IMR-90 (cell line): ENCODE measurements at regions not wholly inside any gene's neighbourhood (a gene's known extent, or its start where the extent isn't known, plus 50 kb on each side); places are given as distances from the start of the nearest gene placed in this dataset.

Source experiments
- ATAC-seq: fragments of 200-7000 bp; cut with Tn5 transposase; 2 replicates; pipeline ENCODE4 v1.9.1; 2020; ENCODE audit warnings: low read depth, mild to moderate bottlenecking, moderate library complexity
- BruUV-seq: library from RNA; stranded (reverse); fragments of 400-500 nt; replicated peaks from 2 replicates; lab custom pipeline; 2021; lab: Mats Ljungman, UMichigan
- CTCF ChIA-PET: fragments of 300-600 bp; formaldehyde crosslinking; extraction: SDS; loops from one replicate; lab custom pipeline; 2021; ENCODE audit warnings: antibody characterized with exemption; lab: Yijun Ruan, JAX
- POLR2A ChIA-PET: fragments of 300-600 bp; sonication (Branson Sonifier 250); formaldehyde crosslinking; loops from one replicate; lab custom pipeline; 2022; ENCODE audit warnings: antibody characterized with exemption; ENCODE audit not compliant: unreplicated experiment; lab: Charles Lee
- DNase-seq: peaks from one replicate; pipeline ENCODE4 v3.0.0; 2013
- H2AFZ ChIP-seq: replicated peaks from 2 replicates; pipeline ENCODE3; 2013; ENCODE audit warnings: low read length, mild to moderate bottlenecking; ENCODE audit not compliant: poor library complexity
- H2AK5ac ChIP-seq: 2 replicates; pipeline ENCODE4 v1.6.1; 2013; ENCODE audit warnings: low read depth, low read length, inconsistent platforms
- H2AK9ac ChIP-seq: replicated peaks from 2 replicates; pipeline ENCODE3; 2013; ENCODE audit warnings: mild to moderate bottlenecking, low read depth, low read length, moderate library complexity; ENCODE audit not compliant: poor library complexity
- H2BK120ac ChIP-seq: 2 replicates; pipeline ENCODE4 v1.6.1; 2013; ENCODE audit warnings: low read depth, low read length, inconsistent platforms
- H2BK15ac ChIP-seq: 3 replicates; pipeline ENCODE4 v1.6.1; 2013; ENCODE audit warnings: low read depth, low read length, inconsistent platforms
- H2BK20ac ChIP-seq: 2 replicates; pipeline ENCODE4 v1.6.1; 2013; ENCODE audit warnings: low read depth, mild to moderate bottlenecking, inconsistent platforms, low read length, moderate library complexity
- H2BK5ac ChIP-seq: 2 replicates; pipeline ENCODE4 v1.6.1; 2013; ENCODE audit warnings: mild to moderate bottlenecking, low read depth, low read length, inconsistent platforms; ENCODE audit not compliant: poor library complexity, severe bottlenecking
- H3K14ac ChIP-seq: replicated peaks from 2 replicates; pipeline ENCODE4 v1.6.1; 2013; ENCODE audit warnings: low read depth, low read length, inconsistent platforms
- H3K18ac ChIP-seq: 2 replicates; pipeline ENCODE4 v1.6.1; 2013; ENCODE audit warnings: low read depth, low read length, control low read depth
- H3K23ac ChIP-seq: 2 replicates; pipeline ENCODE4 v1.6.1; 2013; ENCODE audit warnings: low read depth, low read length, inconsistent platforms
- H3K27ac ChIP-seq: 2 replicates; pipeline ENCODE4 v1.5.1; 2013; ENCODE audit warnings: mild to moderate bottlenecking, control low read depth, low read length; ENCODE audit not compliant: insufficient read depth
- H3K27me3 ChIP-seq: 2 replicates; pipeline ENCODE4 v1.6.1; 2013; ENCODE audit warnings: low read length; ENCODE audit not compliant: control insufficient read depth, insufficient read depth
- H3K36me3 ChIP-seq: 2 replicates; pipeline ENCODE4 v1.6.1; 2013; ENCODE audit warnings: low read length, mixed read lengths; ENCODE audit not compliant: control insufficient read depth, insufficient read depth
- H3K4ac ChIP-seq: 2 replicates; pipeline ENCODE4 v1.6.1; 2013; ENCODE audit warnings: low read depth, low read length, inconsistent platforms
- H3K4me1 ChIP-seq: 2 replicates; pipeline ENCODE4 v1.6.1; 2013; ENCODE audit warnings: low read length, mixed read lengths; ENCODE audit not compliant: control insufficient read depth, insufficient read depth
- H3K4me2 ChIP-seq: 2 replicates; pipeline ENCODE4 v1.6.1; 2013; ENCODE audit warnings: low read depth, mild to moderate bottlenecking, control low read depth, low read length, moderate library complexity
- H3K4me3 ChIP-seq: 2 replicates; pipeline ENCODE4 v1.5.1; 2013; ENCODE audit warnings: low read depth, mild to moderate bottlenecking, control low read depth, low read length, moderate library complexity; ENCODE audit not compliant: insufficient read depth
- H3K56ac ChIP-seq: 2 replicates; pipeline ENCODE4 v1.6.1; 2013; ENCODE audit warnings: low read length, inconsistent platforms; ENCODE audit not compliant: insufficient read depth; ENCODE audit errors: extremely low read depth
- H3K79me1 ChIP-seq, 2 experiments: 2 replicates each; pipeline ENCODE4 v1.6.1; 2013; ENCODE audit warnings: low read length in 2 of 2, inconsistent platforms in 1 of 2, low read depth in 1 of 2
- H3K9ac ChIP-seq: 2 replicates; pipeline ENCODE4 v1.6.1; 2013; ENCODE audit warnings: low read depth, low read length, control low read depth
- H3K9me1 ChIP-seq: 2 replicates; pipeline ENCODE4 v1.6.1; 2013; ENCODE audit warnings: low read length, inconsistent platforms; ENCODE audit not compliant: insufficient read depth
- H3K9me3 ChIP-seq: 2 replicates; pipeline ENCODE4 v1.6.1; 2013; ENCODE audit warnings: low read length; ENCODE audit not compliant: control insufficient read depth, insufficient read depth
- H4K20me1 ChIP-seq: 2 replicates; pipeline ENCODE4 v1.6.1; 2013; ENCODE audit warnings: low read length, inconsistent platforms; ENCODE audit not compliant: insufficient read depth
- H4K5ac ChIP-seq: 2 replicates; pipeline ENCODE4 v1.6.1; 2013; ENCODE audit warnings: mild to moderate bottlenecking, low read depth, low read length, control low read depth
- H4K8ac ChIP-seq, 2 experiments: 2 replicates each; pipeline ENCODE4 v1.6.1; 2013; ENCODE audit warnings: low read depth in 2 of 2, low read length in 2 of 2, control low read depth in 1 of 2, inconsistent platforms in 1 of 2
- H4K91ac ChIP-seq: 2 replicates; pipeline ENCODE4 v1.6.1; 2013; ENCODE audit warnings: low read depth, low read length, inconsistent platforms; ENCODE audit not compliant: insufficient read depth
- BHLHE40 ChIP-seq: fragments of 150-350 bp; IDR thresholded peaks from 2 replicates; pipeline ENCODE4 v1.6.1; 2016; ENCODE audit warnings: mild to moderate bottlenecking, low read depth, low read length
- CEBPB ChIP-seq: IDR thresholded peaks from 2 replicates; pipeline ENCODE4 v1.6.1; 2012; ENCODE audit warnings: low read depth, low read length, improper control_type of control experiment
- CHD1 ChIP-seq: IDR thresholded peaks from 2 replicates; pipeline ENCODE4 v1.6.1; 2012; ENCODE audit warnings: low read depth, low read length, improper control_type of control experiment
- CTCF ChIP-seq: conservative IDR thresholded peaks from 2 replicates; pipeline ENCODE4 v1.5.1; 2012; ENCODE audit warnings: mild to moderate bottlenecking, low read depth, low read length, improper control_type of control experiment
- ELK1 ChIP-seq: fragments of 150-350 bp; IDR thresholded peaks from 2 replicates; pipeline ENCODE4 v1.6.1; 2016; ENCODE audit warnings: low read depth, mild to moderate bottlenecking, low read length, moderate library complexity, borderline replicate concordance
- FOS ChIP-seq: fragments of 150-350 bp; IDR thresholded peaks from 2 replicates; pipeline ENCODE4 v1.6.1; 2016; ENCODE audit warnings: low read depth, low read length
- MAFK ChIP-seq: IDR thresholded peaks from 2 replicates; pipeline ENCODE4 v1.6.1; 2012; ENCODE audit warnings: low read depth, low read length, improper control_type of control experiment
- MAZ ChIP-seq: IDR thresholded peaks from 2 replicates; pipeline ENCODE4 v1.6.1; 2012; ENCODE audit warnings: low read depth, mild to moderate bottlenecking, low read length, improper control_type of control experiment, moderate library complexity, borderline replicate concordance
- MXI1 ChIP-seq: IDR thresholded peaks from 2 replicates; pipeline ENCODE4 v1.6.1; 2012; ENCODE audit warnings: low read depth, mild to moderate bottlenecking, low read length, moderate library complexity, borderline replicate concordance
- NFE2L2 ChIP-seq: fragments of 150-350 bp; IDR thresholded peaks from 2 replicates; pipeline ENCODE4 v1.6.1; 2016; ENCODE audit warnings: low read depth, mild to moderate bottlenecking, low read length
- POLR2A ChIP-seq: IDR thresholded peaks from 2 replicates; pipeline ENCODE4 v1.6.1; 2012; ENCODE audit warnings: mild to moderate bottlenecking, low read depth, low read length
- RAD21 ChIP-seq: IDR thresholded peaks from 2 replicates; pipeline ENCODE4 v1.6.1; 2012; ENCODE audit warnings: low read length, improper control_type of control experiment
- RCOR1 ChIP-seq: IDR thresholded peaks from 2 replicates; pipeline ENCODE4 v1.6.1; 2012; ENCODE audit warnings: mild to moderate bottlenecking, low read length, improper control_type of control experiment; ENCODE audit not compliant: insufficient replicate concordance
- RFX5 ChIP-seq: IDR thresholded peaks from 2 replicates; pipeline ENCODE4 v1.8.0; 2012; ENCODE audit warnings: low read depth, mild to moderate bottlenecking, low read length, moderate library complexity
- SMC3 ChIP-seq: fragments of 150-350 bp; IDR thresholded peaks from 2 replicates; pipeline ENCODE4 v1.6.1; 2016; ENCODE audit warnings: low read depth, mild to moderate bottlenecking, antibody characterized with exemption, low read length, moderate library complexity
- USF2 ChIP-seq: fragments of 150-350 bp; IDR thresholded peaks from 2 replicates; pipeline ENCODE4 v1.6.1; 2017; ENCODE audit warnings: mild to moderate bottlenecking, antibody characterized with exemption, low read length, low read depth
- WGBS, 2 experiments: methylation state at CpG; one replicate each; pipeline versions ENCODE4 v1.1.5 to v1.1.7; 2013; ENCODE audit warnings: missing lambda C conversion rate in 2 of 2; ENCODE audit not compliant: insufficient read length in 1 of 2; ENCODE audit errors: extremely low coverage in 2 of 2; 5-methylcytosine and 5-hydroxymethylcytosine counted together
- dilution Hi-C: fragments of 300-500 bp; cut with HindIII; formaldehyde crosslinking; loops from one replicate; pipeline ENCODE4 v1.14.3; 2018; ENCODE audit warnings: low sequenced_read_pairs; ENCODE audit not compliant: unreplicated experiment
- in situ Hi-C: fragments of 300-500 bp; cut with MboI; formaldehyde crosslinking; loops from 3 replicates; pipeline ENCODE4 v1.14.3; 2019; ENCODE audit warnings: low sequenced_read_pairs, inconsistent platforms, mixed read lengths
- intact Hi-C: fragments of 100-400 bp; cut with micrococcal nuclease; formaldehyde crosslinking; loops from 2 replicates; pipeline ENCODE4 v1.10.0; 2022

- Histone ChIP-seq H3K56ac (no peak overlapping the region), H3K4me2 (no peak overlapping the region), H3K14ac (no peak overlapping the region), H2BK5ac (no peak overlapping the region), H2AK5ac (no peak overlapping the region), H2AK9ac (no peak overlapping the region), H2BK15ac (no peak overlapping the region), H3K9ac (no peak overlapping the region), H3K27ac (no peak overlapping the region), H3K9me1 (no peaks in the 10 kb centered on the region), H2AFZ (no peak overlapping the region), H3K27me3 (no peaks in the 10 kb centered on the region), H3K36me3 (no peaks in the 10 kb centered on the region), H3K18ac (no peak overlapping the region), H2BK20ac (no peak overlapping the region), H3K4me3 (no peak overlapping the region), H4K20me1 (no peaks in the 10 kb centered on the region), H3K4ac (no peak overlapping the region), H3K9me3 (no peaks in the 10 kb centered on the region), H4K8ac (no peak overlapping the region), H3K4me1 (no peaks in the 10 kb centered on the region), H4K5ac (no peak overlapping the region), H2BK120ac (no peak overlapping the region), H3K23ac (no peak overlapping the region), H4K91ac (no peak overlapping the region), H3K79me1 (no peaks in the 10 kb centered on the region)
- CTCF ChIA-PET = no interaction called here
- WGBS, 2 experiments = no CpG with 5 or more reads among the region's 6 CpGs
- intact Hi-C loops = no loop called here
- dilution Hi-C loops = no loop called here
- DNase-seq (no peak), ATAC-seq (no peak)
- BruUV-seq = no TSS peak
- POLR2A ChIA-PET = no interaction called here
- no peak for TF ChIP-seq NFE2L2
- TF ChIP-seq MXI1 = no peak
- TF ChIP-seq ELK1 = no peak
- no peak for TF ChIP-seq CTCF
- no peak for TF ChIP-seq POLR2A
- TF ChIP-seq CEBPB = no peak
- TF ChIP-seq BHLHE40 = no peak
- TF ChIP-seq RAD21 = no peak
- TF ChIP-seq FOS = no peak
- no peak for TF ChIP-seq RFX5
- TF ChIP-seq MAZ = no peak
- no peak for TF ChIP-seq SMC3
- no peak for TF ChIP-seq USF2
- TF ChIP-seq MAFK = no peak
- TF ChIP-seq CHD1 = no peak
- no peak for TF ChIP-seq RCOR1
- in situ Hi-C loops = no loop called here
These were observed 227.4 kb upstream of the CMC1 start for GRCh38 chr3:28013864-28014473.
